ENCODE measurements at regions not wholly inside any gene's neighbourhood (a gene's known extent, or its start where the extent isn't known, plus 50 kb on each side); places are given as distances from the start of the nearest gene placed in this dataset.

DNA sequence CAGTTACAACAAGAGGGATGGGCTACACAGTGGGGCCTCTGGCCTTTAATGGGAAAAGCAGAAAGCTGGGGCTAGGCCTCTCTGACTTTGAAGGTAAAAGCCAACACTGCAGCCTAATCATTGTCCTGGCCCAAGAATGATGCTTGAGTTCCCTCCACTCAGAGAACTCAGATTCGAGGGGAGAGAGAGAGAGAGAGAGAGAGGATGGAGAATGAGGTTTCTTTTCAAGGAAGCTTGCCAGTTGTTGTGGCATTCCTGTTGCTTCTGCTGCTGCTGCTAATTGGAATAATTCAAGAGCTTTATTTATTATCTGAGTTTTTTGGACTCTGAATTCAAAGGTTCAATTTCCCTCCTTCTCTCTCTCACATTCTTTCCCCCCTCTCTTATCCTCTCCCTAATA lies 144.6 kb upstream of the IRX6 start:
- Histone ChIP-seq H2BK5ac (ENCODE audit: low read length) (no peak overlapping the region), H3K4ac (ENCODE audit: low read length) (no peak overlapping the region), H3K79me1 (ENCODE audit: low read depth, low read length) (no peaks in the 10 kb centered on the region), H3K18ac (ENCODE audit: low read length) (no peak overlapping the region), H3K27me3 (ENCODE audit: control insufficient read depth in 3 of 3, insufficient read depth in 3 of 3, low read depth in 1 of 3, low read length in 3 of 3) (peaks cover 0 to 4% (median 0%) of the 10 kb centered on the region in 3 experiments), H4K91ac (ENCODE audit: low read depth, low read length, poor library complexity) (no peak overlapping the region), H3K36me3 (replicated peaks in 1 of 2; ENCODE audit: control insufficient read depth in 2 of 2, insufficient read depth in 2 of 2, low read length in 2 of 2) (no peaks in the 10 kb centered on the region), H3K9me3 (replicated peaks in 1 of 2; ENCODE audit: control insufficient read depth in 2 of 2, insufficient read depth in 1 of 2, low read depth in 1 of 2, low read length in 2 of 2) (peaks cover 0 to 1% of the 10 kb centered on the region in 2 donors), H3K4me1 (ENCODE audit: control insufficient read depth in 2 of 2, insufficient read depth in 1 of 2, low read depth in 1 of 2, low read length in 2 of 2) (peaks cover 0 to 15% of the 10 kb centered on the region in 2 donors), H2AFZ (ENCODE audit: low read length) (no peak overlapping the region), H3K14ac (ENCODE audit: low read length) (no peak overlapping the region), H2AK5ac (ENCODE audit: low read depth, low read length) (no peak overlapping the region), H3K27ac (replicated peaks; ENCODE audit: low read length) (no peak overlapping the region), H2BK15ac (ENCODE audit: low read length) (no peak overlapping the region), H4K8ac (ENCODE audit: low read depth, low read length) (no peak overlapping the region), H2BK120ac (ENCODE audit: low read depth, low read length) (no peak overlapping the region), H2BK12ac (ENCODE audit: low read length) (no peak overlapping the region), H3K4me3 (ENCODE audit: low read length in 2 of 2) (no peak overlapping the region), H3K9ac (ENCODE audit: low read depth, low read length, poor library complexity) (no peak overlapping the region), H3K4me2 (ENCODE audit: insufficient read depth, low read length, poor library complexity, severe bottlenecking) (no peak overlapping the region), H3K23ac (ENCODE audit: low read depth, low read length, poor library complexity) (no peak overlapping the region)
- no CpG with 5 or more reads among the region's 1 CpG for WGBS, 2 donors (ENCODE audit: extremely low coverage in 2 of 2, insufficient read length in 2 of 2, insufficient replicate concordance in 1 of 2)
- DNase-seq (ENCODE audit: low spot score), result no peak

GRCh38 chr16:55179852-55180585 lies 144.0 kb upstream of the IRX6 start:
- H3K18ac ChIP-seq (ENCODE audit: low read length), result peak overlapping the region; percentile 62
- H3K4me1 ChIP-seq (ENCODE audit: control insufficient read depth in 2 of 2, insufficient read depth in 1 of 2, low read depth in 1 of 2, low read length in 2 of 2), result peaks cover 0 to 16% of the 10 kb centered on the region in 2 donors
- H3K27ac ChIP-seq (replicated peaks; ENCODE audit: low read length), result peak overlapping the region; percentile 2
- H4K91ac ChIP-seq (ENCODE audit: low read depth, low read length, poor library complexity), result no peak overlapping the region
- H3K4ac ChIP-seq (ENCODE audit: low read length), result no peak overlapping the region
- H2AFZ ChIP-seq (ENCODE audit: low read length), result peak overlapping the region; percentile 26
- H3K23ac ChIP-seq (ENCODE audit: low read depth, low read length, poor library complexity), result no peak overlapping the region
- H2BK15ac ChIP-seq (ENCODE audit: low read length), result no peak overlapping the region
- H3K14ac ChIP-seq (ENCODE audit: low read length), result no peak overlapping the region
- H3K4me3 ChIP-seq (ENCODE audit: low read length in 2 of 2), result no peak overlapping the region
- no CpG with 5 or more reads among the region's 15 CpGs for WGBS, 2 donors (ENCODE audit: extremely low coverage in 2 of 2, insufficient read length in 2 of 2, insufficient replicate concordance in 1 of 2)
- peak overlapping the region; percentile 30 for H2AK5ac ChIP-seq (ENCODE audit: low read depth, low read length)
- H3K4me2 ChIP-seq (ENCODE audit: insufficient read depth, low read length, poor library complexity, severe bottlenecking), result no peak overlapping the region
- H4K8ac ChIP-seq (ENCODE audit: low read depth, low read length), result no peak overlapping the region
- peaks cover 0 to 4% (median 0%) of the 10 kb centered on the region in 3 experiments for H3K27me3 ChIP-seq (ENCODE audit: control insufficient read depth in 3 of 3, insufficient read depth in 3 of 3, low read depth in 1 of 3, low read length in 3 of 3)
- H3K79me1 ChIP-seq (ENCODE audit: low read depth, low read length), result no peaks in the 10 kb centered on the region
- no peaks in the 10 kb centered on the region for H3K36me3 ChIP-seq (replicated peaks in 1 of 2; ENCODE audit: control insufficient read depth in 2 of 2, insufficient read depth in 2 of 2, low read length in 2 of 2)
- peaks cover 0 to 1% of the 10 kb centered on the region in 2 donors for H3K9me3 ChIP-seq (replicated peaks in 1 of 2; ENCODE audit: control insufficient read depth in 2 of 2, insufficient read depth in 1 of 2, low read depth in 1 of 2, low read length in 2 of 2)
- H3K9ac ChIP-seq (ENCODE audit: low read depth, low read length, poor library complexity), result no peak overlapping the region
- H2BK120ac ChIP-seq (ENCODE audit: low read depth, low read length), result no peak overlapping the region
- DNase-seq (ENCODE audit: low spot score), result no peak
- no peak overlapping the region for H2BK5ac ChIP-seq (ENCODE audit: low read length)
- no peak overlapping the region for H2BK12ac ChIP-seq (ENCODE audit: low read length)

- H3K9ac ChIP-seq (ENCODE audit: low read depth, low read length, poor library complexity), result no peak overlapping the region
- peaks cover 0 to 16% of the 10 kb centered on the region in 2 donors for H3K4me1 ChIP-seq (ENCODE audit: control insufficient read depth in 2 of 2, insufficient read depth in 1 of 2, low read depth in 1 of 2, low read length in 2 of 2)
- no peak overlapping the region for H3K18ac ChIP-seq (ENCODE audit: low read length)
- DNase-seq (ENCODE audit: low spot score), result no peak
- H3K27ac ChIP-seq (replicated peaks; ENCODE audit: low read length), result no peak overlapping the region
- no peak overlapping the region for H4K8ac ChIP-seq (ENCODE audit: low read depth, low read length)
- no peak overlapping the region for H2BK5ac ChIP-seq (ENCODE audit: low read length)
- H2AK5ac ChIP-seq (ENCODE audit: low read depth, low read length), result no peak overlapping the region
- H4K91ac ChIP-seq (ENCODE audit: low read depth, low read length, poor library complexity), result no peak overlapping the region
- H3K4ac ChIP-seq (ENCODE audit: low read length), result no peak overlapping the region
- no peak overlapping the region for H3K23ac ChIP-seq (ENCODE audit: low read depth, low read length, poor library complexity)
- H2BK120ac ChIP-seq (ENCODE audit: low read depth, low read length), result no peak overlapping the region
- H3K27me3 ChIP-seq (ENCODE audit: control insufficient read depth in 3 of 3, insufficient read depth in 3 of 3, low read depth in 1 of 3, low read length in 3 of 3), result peaks cover 0 to 5% (median 0%) of the 10 kb centered on the region in 3 experiments
- no peak overlapping the region for H3K4me2 ChIP-seq (ENCODE audit: insufficient read depth, low read length, poor library complexity, severe bottlenecking)
- H2BK15ac ChIP-seq (ENCODE audit: low read length), result no peak overlapping the region
- no peaks in the 10 kb centered on the region for H3K79me1 ChIP-seq (ENCODE audit: low read depth, low read length)
- no peaks in the 10 kb centered on the region for H3K9me3 ChIP-seq (replicated peaks in 1 of 2; ENCODE audit: control insufficient read depth in 2 of 2, insufficient read depth in 1 of 2, low read depth in 1 of 2, low read length in 2 of 2)
- H3K4me3 ChIP-seq (ENCODE audit: low read length in 2 of 2), result no peak overlapping the region
- H3K14ac ChIP-seq (ENCODE audit: low read length), result no peak overlapping the region
- no peak overlapping the region for H2AFZ ChIP-seq (ENCODE audit: low read length)
- no peaks in the 10 kb centered on the region for H3K36me3 ChIP-seq (replicated peaks in 1 of 2; ENCODE audit: control insufficient read depth in 2 of 2, insufficient read depth in 2 of 2, low read length in 2 of 2)
- H2BK12ac ChIP-seq (ENCODE audit: low read length), result no peak overlapping the region
Measured at GRCh38 chr16:55184052-55184451, 140.0 kb upstream of the IRX6 start.

DNA sequence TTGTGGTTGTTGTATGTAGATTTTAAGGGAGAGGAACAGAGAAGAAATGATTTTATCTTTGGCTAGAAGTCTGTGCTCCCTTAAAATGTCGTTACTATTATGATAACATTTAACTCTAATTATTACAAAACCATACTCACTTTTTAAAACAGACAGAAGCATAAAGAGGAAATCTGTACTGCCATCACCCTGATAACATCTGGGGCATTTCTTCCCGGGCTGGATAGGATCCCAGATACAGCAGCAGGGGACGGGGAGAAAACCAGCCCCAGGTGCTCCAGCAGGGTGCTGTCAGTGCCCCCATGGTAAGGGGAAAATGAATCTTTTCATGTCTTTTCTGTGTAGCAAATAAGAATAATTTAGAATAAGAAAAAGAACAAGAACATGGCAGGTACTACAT lies 139.4 kb upstream of the IRX6 start:
- H3K9me3 ChIP-seq (replicated peaks in 1 of 2; ENCODE audit: control insufficient read depth in 2 of 2, insufficient read depth in 1 of 2, low read depth in 1 of 2, low read length in 2 of 2), result no peaks in the 10 kb centered on the region
- H3K36me3 ChIP-seq (replicated peaks in 1 of 2; ENCODE audit: control insufficient read depth in 2 of 2, insufficient read depth in 2 of 2, low read length in 2 of 2), result no peaks in the 10 kb centered on the region
- H3K4me3 ChIP-seq (ENCODE audit: low read length in 2 of 2), result no peak overlapping the region

More for the DNA sequence above, 139.4 kb upstream of the IRX6 start:
- no peak overlapping the region for H3K4me2 ChIP-seq (ENCODE audit: insufficient read depth, low read length, poor library complexity, severe bottlenecking)
- H4K91ac ChIP-seq (ENCODE audit: low read depth, low read length, poor library complexity), result no peak overlapping the region
- no peak overlapping the region for H3K23ac ChIP-seq (ENCODE audit: low read depth, low read length, poor library complexity)
- no peak overlapping the region for H3K4ac ChIP-seq (ENCODE audit: low read length)
- H3K4me1 ChIP-seq (ENCODE audit: control insufficient read depth in 2 of 2, insufficient read depth in 1 of 2, low read depth in 1 of 2, low read length in 2 of 2), result peaks cover 0 to 15% of the 10 kb centered on the region in 2 donors
- H2BK12ac ChIP-seq (ENCODE audit: low read length), result no peak overlapping the region
- no peak overlapping the region for H3K9ac ChIP-seq (ENCODE audit: low read depth, low read length, poor library complexity)
- no peak overlapping the region for H3K18ac ChIP-seq (ENCODE audit: low read length)
- H3K27ac ChIP-seq (replicated peaks; ENCODE audit: low read length), result no peak overlapping the region
- no CpG with 5 or more reads among the region's 3 CpGs for WGBS, 2 donors (ENCODE audit: extremely low coverage in 2 of 2, insufficient read length in 2 of 2, insufficient replicate concordance in 1 of 2)
- H2BK5ac ChIP-seq (ENCODE audit: low read length), result no peak overlapping the region
- H2BK120ac ChIP-seq (ENCODE audit: low read depth, low read length), result no peak overlapping the region
- no peak overlapping the region for H2AFZ ChIP-seq (ENCODE audit: low read length)
- no peak overlapping the region for H3K14ac ChIP-seq (ENCODE audit: low read length)
- H3K79me1 ChIP-seq (ENCODE audit: low read depth, low read length), result no peaks in the 10 kb centered on the region
- DNase-seq (ENCODE audit: low spot score), result no peak
- peaks cover 0 to 8% (median 0%) of the 10 kb centered on the region in 3 experiments for H3K27me3 ChIP-seq (ENCODE audit: control insufficient read depth in 3 of 3, insufficient read depth in 3 of 3, low read depth in 1 of 3, low read length in 3 of 3)
- no peak overlapping the region for H4K8ac ChIP-seq (ENCODE audit: low read depth, low read length)
- H2BK15ac ChIP-seq (ENCODE audit: low read length), result no peak overlapping the region
- H2AK5ac ChIP-seq (ENCODE audit: low read depth, low read length), result no peak overlapping the region
